ENCODE measurements at regions not wholly inside any gene's neighbourhood (a gene's known extent, or its start where the extent isn't known, plus 50 kb on each side); places are given as distances from the start of the nearest gene placed in this dataset.

DNA sequence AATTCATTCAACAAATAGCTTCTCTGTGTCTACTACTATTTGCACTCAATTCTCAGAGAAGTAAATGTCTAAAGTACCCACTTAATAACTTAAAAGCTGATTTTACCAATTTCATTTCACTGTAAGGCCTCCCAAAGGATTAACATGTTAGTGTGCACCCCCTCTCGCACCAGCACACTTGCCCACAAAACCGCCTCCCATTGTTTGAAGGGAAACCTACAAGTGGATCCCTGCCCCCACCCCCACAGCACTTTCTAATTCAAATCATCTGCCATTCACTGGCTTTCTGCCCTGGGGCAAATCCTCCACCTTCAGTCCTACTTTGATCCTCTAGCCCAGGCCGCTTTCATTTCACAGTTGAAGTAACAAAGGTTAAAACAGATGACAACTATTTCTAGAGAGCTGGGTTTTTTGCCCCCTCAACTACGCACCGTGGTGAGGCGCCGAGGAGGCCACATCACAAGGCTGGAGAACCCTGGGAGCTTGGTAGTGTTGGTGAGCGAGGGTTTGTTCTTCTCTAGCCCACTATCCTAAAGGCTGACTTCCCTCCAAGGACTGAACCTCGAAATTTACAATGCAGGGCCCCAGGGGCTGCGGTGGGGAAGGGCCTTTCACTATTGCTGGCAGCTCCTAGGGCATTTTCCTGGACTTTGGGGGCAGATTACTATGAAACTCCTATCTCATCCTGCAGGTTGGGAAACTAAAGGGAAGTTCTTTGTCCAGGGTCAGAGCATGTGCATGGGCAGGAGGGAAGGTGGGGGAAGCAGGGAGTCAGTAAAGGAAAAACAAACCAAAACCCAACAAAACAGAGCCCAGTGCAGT lies 517.4 kb upstream of the ZMIZ1 start:
- TF ChIP-seq TAF1 (IDR thresholded peaks at IDR 0.05; ENCODE audit: borderline replicate concordance, insufficient read depth, low read length) (no peak), POLR2AphosphoS5 (IDR thresholded peaks at IDR 0.05; ENCODE audit: low read depth, low read length) (no peak), SIN3A (IDR thresholded peaks at IDR 0.05; ENCODE audit: borderline replicate concordance, insufficient read depth, low read length) (no peak)
- TF ChIP-seq, protein P1, sequence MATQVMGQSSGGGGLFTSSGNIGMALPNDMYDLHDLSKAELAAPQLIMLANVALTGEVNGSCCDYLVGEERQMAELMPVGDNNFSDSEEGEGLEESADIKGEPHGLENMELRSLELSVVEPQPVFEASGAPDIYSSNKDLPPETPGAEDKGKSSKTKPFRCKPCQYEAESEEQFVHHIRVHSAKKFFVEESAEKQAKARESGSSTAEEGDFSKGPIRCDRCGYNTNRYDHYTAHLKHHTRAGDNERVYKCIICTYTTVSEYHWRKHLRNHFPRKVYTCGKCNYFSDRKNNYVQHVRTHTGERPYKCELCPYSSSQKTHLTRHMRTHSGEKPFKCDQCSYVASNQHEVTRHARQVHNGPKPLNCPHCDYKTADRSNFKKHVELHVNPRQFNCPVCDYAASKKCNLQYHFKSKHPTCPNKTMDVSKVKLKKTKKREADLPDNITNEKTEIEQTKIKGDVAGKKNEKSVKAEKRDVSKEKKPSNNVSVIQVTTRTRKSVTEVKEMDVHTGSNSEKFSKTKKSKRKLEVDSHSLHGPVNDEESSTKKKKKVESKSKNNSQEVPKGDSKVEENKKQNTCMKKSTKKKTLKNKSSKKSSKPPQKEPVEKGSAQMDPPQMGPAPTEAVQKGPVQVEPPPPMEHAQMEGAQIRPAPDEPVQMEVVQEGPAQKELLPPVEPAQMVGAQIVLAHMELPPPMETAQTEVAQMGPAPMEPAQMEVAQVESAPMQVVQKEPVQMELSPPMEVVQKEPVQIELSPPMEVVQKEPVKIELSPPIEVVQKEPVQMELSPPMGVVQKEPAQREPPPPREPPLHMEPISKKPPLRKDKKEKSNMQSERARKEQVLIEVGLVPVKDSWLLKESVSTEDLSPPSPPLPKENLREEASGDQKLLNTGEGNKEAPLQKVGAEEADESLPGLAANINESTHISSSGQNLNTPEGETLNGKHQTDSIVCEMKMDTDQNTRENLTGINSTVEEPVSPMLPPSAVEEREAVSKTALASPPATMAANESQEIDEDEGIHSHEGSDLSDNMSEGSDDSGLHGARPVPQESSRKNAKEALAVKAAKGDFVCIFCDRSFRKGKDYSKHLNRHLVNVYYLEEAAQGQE (IDR thresholded peaks at IDR 0.05; ENCODE audit: insufficient read depth in 1 of 2, low read depth in 2 of 2, low read length in 2 of 2), result no peak
